DMS79 (cell line): ENCODE measurements at regions not wholly inside any gene's neighbourhood (a gene's known extent, or its start where the extent isn't known, plus 50 kb on each side); places are given as distances from the start of the nearest gene placed in this dataset.
"Not testable (repeated sequence)": the region's sequence is repeated elsewhere in the genome, so short reads cannot be mapped to it uniquely, and the experiment has no call there.

ENCODE experiments used
- DNase-seq: peaks from one replicate; lab custom pipeline; 2025; lab: John Stamatoyannopoulos, UW

- DNase-seq = no peak
Measured at GRCh38 chr7:21318916-21319270, 109.0 kb upstream of the SP4 start.

DNA sequence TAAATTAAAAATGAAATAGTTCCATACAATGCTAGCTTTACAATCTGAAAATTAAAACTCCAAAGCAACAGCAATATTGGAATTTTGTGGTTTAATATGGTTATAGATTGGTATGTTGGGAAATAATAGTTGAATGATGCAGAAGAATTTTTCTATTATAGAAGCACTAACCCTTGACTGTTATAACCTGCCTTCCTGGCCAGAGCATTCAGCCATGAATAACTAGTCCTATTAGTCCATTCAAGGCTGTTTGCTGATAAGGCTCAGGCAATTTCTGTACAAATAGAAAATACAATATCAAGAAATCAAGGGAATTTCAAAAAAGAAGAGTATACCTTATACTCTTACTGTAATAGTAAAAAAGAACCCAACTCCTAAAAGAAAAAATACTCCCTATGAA lies 101.6 kb upstream of the SP4 start:
- DNase-seq = no peak

DNA sequence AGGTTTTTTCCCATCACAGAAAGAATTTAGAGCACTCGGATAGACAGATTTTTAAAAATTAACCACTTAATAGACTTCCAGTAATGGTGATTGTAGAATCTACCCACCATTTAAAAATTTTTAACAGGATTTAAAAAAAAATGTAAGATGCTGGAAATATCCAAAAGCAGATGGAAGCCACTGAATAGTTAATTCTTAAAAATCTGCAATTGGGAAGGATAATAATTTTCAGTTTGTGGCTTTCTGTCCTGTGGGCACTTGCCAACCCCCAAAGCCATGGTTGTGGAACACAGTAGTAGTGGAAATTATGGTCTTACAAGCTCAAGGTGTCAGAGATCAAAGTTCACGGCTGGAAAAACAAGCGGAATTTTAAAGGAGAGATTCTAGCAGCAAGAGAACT lies 101.0 kb upstream of the SP4 start:
- DNase-seq = no peak

- DNase-seq = no peak
Measured at GRCh38 chr7:21327422-21328409, 100.2 kb upstream of the SP4 start.

GRCh38 chr7:21330462-21331178 lies 97.3 kb upstream of the SP4 start:
- no peak for DNase-seq

DNA sequence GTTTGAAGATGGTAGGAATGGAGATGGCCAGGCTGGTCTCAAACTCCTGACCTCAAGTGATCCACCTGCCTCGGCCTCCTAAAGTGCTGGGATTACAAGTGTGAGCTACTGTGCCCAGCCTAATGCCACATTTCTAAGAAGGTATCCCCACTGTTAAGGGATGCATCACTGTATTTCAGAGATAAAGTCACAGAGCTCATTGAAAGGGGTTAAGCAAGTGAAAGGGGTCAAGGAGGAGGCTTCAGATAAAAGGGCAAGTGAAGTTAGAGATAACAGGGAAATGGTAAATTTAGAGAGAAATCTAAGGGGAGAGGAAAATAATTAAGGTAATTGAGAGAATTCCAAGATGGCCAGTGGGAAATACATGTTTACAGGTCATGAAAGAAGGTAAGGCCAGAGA lies 93.0 kb upstream of the SP4 start:
- no peak for DNase-seq

DNA sequence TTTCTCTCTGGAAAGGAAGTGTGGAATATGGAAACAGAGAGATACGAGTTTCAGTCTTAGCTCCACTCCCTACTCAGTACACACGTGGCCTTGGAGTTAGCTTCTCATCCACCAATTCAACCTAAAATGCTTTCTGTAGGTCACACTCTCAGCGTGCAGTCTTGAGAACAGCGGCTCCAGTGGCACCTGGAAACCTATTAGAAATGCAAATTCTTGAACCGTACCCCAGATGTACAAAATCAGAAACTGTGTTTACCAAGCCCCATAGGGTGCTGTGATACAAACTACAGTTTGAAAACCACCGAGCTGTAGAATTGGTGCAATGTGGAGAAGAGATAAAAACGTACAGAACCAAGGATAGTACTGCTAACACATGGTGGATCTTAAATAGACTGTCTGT lies 91.1 kb upstream of the SP4 start:
- no peak for DNase-seq

DNA sequence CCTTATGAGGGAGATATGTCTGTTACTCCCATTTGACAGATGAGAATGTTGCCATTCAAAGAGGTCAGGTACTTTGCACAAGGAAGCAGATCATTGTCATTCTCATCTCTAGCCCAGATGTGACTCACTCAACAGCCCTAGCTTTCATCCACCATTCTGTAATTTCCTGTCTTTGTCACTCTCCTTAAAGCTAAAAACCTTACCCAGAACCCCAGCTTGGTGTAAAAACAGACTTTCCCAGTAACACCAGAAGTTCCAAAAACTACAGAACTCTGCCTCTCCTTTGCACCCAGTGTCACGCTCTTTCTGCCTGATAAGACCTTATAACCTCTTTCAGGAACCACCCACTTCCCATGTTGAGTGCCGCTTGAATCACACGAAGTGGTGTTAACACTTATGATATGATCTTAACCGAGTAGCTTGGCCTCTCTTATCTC lies 89.1 kb upstream of the SP4 start:
- no peak for DNase-seq

DNA sequence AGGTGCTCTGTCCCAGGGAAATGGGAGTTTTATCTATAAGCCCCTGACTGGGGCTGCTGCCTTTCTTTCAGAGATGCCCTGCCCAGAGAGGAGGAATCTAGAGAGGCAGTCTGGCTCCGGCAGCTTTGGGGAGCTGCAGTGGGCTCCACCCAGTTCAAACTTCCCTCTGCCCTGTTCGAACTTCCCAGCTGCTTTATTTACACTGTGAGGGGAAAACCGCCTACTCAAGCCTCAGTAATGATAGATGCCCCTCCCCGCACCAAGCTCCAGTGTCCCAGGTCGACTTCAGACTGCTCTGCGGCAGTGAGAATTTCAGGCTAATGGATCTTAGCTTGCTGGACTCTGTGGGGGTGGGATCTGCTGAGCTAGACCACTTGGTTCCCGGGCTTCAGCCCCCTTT lies 83.0 kb upstream of the SP4 start:
- not testable (repeated sequence) for DNase-seq

GRCh38 chr7:21345361-21345760 lies 82.5 kb upstream of the SP4 start:
- no peak for DNase-seq

DNA sequence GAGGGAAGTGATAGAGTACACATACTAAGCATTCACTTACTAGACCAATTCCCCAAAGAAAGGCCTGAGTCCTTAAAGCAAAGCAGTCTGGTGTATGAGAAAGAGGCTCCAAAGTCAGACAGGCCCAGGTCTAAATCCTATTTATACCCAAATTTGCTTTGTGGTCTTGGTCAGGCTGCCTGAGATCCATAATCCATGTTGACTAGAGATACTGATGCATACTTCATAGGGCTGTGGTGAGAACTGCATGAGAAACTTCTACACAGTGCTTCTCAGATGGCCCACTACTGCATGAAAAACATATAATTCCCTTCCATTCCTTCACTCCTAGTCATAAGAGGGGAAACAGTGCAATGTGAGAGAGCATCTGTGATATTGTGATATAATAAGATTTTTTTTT lies 81.6 kb upstream of the SP4 start:
- no peak for DNase-seq

DNA sequence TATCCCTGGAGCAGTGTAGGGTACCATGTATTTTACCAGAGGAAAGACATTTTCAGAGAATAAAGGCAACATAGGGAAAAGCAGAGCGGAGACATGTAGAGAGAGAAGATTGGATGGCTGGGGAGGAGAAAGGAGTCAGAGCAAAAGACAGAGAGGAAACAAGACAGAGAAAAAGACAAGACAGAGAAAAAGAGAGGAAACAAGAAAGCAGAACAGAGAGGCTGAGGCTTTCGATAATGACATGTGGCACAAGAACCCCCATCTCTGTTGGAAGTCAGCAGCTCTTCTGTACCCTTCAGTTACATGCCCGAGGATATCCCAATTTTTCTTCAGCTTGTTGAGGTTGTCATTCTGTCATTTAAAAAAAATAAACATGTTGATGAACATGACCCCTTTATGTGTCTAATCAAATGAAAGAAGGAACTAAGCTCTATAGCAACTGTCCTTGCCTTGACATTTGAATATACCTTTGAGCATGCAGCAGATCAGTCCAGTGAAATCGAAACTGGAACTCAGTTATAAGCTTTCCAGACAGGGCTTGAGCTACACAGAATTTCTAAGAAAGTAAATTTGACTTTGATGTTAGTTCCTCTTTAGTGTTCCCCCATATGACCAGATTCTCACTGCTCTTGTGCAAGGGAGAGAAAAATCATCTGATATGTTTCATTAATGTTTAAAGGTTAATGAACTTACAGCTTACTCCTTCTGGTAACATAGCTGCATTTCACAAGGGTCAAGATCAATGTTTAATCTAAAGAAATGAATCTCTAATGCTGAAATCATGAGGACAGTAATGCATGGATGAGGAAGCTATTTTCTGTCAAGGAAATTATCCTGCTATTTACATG lies 75.1 kb upstream of the SP4 start:
- DNase-seq = no peak

DNA sequence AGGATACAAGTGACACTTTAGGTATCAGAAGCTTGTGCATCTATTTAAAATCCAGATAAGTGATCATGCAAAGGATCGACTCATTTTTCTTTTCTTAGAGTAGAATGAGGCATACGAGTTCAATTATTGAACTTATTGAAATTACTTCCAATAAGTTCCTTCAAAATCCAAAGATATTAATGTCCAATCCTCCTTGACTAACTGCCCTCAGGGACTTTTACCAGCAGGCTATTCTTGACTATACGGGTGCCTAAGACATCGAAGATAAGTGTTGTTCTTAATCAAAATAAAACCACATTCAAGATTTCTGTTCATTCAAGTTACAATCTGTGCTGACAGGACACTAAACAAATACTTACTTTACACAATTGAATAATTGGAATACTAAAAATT lies 74.5 kb upstream of the SP4 start:
- no peak for DNase-seq

DNA sequence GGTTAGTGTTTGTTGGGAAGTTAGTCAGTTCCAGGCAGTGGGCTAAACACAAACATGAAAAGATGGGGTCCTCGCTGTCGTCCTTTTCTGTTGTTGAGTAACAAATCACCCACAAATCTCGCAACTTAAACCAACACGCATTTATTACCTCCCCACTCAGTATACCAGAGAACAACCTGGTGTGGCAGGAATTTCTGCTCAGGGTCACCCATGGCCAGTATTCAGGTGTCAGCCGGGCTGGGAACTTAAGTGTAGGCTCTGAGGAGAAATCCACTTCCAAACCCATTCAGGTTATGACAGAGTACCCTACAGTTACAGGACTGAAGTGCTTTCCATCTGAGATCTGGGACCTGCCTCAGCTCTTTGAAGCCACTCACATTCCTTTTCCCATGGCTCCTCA lies 73.6 kb upstream of the SP4 start:
- no peak for DNase-seq

- no peak for DNase-seq
Measured at GRCh38 chr7:21355406-21355874, 72.4 kb upstream of the SP4 start.

- no peak for DNase-seq
Measured at GRCh38 chr7:21356616-21357015, 71.3 kb upstream of the SP4 start.

DNA sequence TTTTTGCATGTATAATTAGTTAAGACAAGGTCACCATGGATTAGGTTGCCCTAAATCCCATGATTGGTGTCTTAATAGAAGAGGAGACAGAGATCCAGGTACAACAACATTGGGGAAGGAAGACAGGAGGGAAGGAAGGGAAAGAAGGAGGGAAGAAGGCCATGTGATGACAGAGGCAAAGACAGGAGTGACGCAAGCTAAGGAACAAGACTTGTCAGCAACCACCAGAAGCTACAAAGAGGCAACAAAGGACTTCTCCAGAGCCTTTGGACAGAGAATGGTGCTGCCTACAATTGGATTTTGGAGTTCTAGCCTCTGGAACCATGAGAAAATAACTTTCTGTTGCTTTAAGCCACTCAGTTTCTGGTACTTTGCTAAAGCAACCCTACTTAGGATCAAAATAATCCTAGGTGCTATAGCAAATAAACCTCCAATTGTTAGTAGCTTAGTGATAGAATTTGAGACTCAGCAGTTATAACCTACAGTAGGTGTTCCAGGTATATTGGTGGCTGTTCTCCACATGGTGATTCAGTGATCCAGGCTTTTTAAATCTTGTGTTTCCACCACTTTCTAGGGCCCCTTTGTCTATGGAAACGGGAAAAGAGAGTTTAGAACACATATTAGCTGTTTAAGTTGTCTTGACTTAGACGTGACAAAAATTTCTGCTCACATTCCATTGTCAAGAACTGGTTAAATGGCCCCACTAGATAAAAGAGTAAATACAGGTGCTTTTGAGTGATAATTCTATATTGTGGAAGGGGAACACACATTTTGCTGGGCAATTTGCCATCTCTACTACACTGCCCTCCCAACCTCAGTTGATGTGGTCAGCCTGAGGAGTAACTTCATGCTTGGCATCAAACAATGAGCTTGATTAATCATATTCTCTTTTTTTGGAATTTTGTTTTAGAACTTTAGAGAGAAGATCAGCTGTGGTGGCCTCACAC lies 70.5 kb upstream of the SP4 start:
- DNase-seq = no peak

DNA sequence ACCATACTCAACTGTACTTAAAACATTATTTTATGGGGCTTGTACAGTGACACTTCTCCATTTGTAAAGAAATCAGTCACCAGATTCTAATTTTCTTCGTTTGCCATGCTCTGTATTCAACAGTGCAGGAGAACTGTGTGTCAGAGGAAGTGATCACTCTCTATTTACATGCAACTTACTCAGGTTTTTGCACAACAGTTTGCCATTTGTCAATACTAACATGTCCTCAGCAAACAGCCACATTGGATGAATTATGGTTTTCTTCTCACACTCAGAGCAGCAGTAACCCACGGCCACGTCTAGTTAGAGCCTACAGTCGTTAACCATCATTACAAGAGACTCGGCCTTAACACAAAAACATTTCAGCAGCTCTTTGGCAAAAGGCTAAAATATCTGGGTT lies 69.2 kb upstream of the SP4 start:
- DNase-seq = no peak

DNA sequence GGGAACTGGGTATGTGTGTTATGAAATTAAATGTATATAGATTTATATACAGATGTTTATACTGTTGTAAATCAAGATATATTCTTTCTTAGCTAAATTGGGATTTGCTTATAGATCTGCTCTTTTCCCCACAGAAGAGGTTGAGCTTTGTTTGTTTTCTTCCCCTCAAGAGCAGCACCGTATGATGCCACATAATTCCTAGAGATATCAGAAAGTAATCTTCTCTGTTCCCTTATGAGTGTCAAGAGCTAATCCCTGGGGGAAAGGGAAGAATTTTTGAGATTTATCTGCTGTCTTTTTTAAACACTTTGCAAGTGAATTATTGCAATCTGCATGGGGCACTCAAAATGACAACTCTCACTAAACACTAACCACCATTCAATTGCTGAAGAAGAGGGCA lies 68.7 kb upstream of the SP4 start:
- no peak for DNase-seq

DNA sequence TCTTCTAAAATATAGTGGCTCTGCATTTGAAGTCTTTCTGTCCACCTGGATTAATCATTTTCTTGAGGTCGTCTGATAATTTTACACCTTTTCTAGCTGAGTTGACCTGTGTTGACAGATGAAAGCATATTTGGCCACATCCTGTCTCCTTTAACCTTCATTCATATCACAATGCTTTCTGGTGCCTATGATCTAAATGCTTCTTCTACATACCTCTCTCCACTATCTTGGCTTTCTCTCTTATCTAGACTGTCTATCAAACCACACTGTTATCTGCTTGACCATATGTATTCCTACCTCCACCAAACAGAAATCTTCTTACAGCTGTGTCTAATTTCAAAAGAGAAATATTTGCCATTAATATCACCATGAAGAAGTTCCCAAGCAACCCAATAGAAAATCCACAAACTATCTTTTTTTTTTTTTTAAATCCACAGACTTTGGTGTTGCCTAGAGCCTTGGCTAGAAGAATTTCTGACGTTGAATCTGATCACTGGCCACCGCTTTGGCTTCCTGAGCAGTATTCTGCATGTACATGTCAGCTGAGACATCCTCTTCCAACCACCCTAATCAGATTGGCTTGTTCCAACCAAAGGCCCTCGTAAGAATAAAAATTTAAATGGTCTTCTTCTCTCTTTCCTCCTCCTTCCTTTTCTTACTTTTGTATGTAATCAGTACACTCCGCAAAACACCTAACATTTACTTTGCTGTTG lies 66.3 kb upstream of the SP4 start:
- no peak for DNase-seq
